HG03097 (cell line): ENCODE measurements at regions not wholly inside any gene's neighbourhood (a gene's known extent, or its start where the extent isn't known, plus 50 kb on each side); places are given as distances from the start of the nearest gene placed in this dataset.

Experiments used
- ATAC-seq: cut with Tn5 transposase; IDR thresholded peaks from one replicate; pipeline ENCODE4 v1.9.1; 2021; ENCODE audit not compliant: unreplicated experiment, low FRiP score

GRCh38 chr9:36763778-36764177 is 191.1 kb downstream of the MELK start:
- no peak for ATAC-seq

- no peak for ATAC-seq
Observed at GRCh38 chr9:36764364-36765076, 191.8 kb downstream of the MELK start.

- ATAC-seq: no peak
Observed at GRCh38 chr9:36765077-36765390, 192.3 kb downstream of the MELK start.

GRCh38 chr9:36765468-36766341 is 193.0 kb downstream of the MELK start:
- peak; percentile 94 for ATAC-seq

- ATAC-seq: no peak
Observed at GRCh38 chr9:36768677-36769076, 196.0 kb downstream of the MELK start.

GRCh38 chr9:36770025-36770424 is 197.3 kb downstream of the MELK start:
- ATAC-seq: no peak

GRCh38 chr9:36772449-36773403 is 200.0 kb downstream of the MELK start:
- ATAC-seq: no peak

GRCh38 chr9:36778682-36779081 is 206.0 kb downstream of the MELK start:
- ATAC-seq: no peak

GRCh38 chr9:36779582-36779981 is 206.9 kb downstream of the MELK start:
- no peak for ATAC-seq

GRCh38 chr9:36780186-36780585 is 207.5 kb downstream of the MELK start:
- ATAC-seq: no peak

- no peak for ATAC-seq
Observed at GRCh38 chr9:36781533-36781932, 208.8 kb downstream of the MELK start.
